NCI-H748 (cell line): ENCODE measurements at regions not wholly inside any gene's neighbourhood (a gene's known extent, or its start where the extent isn't known, plus 50 kb on each side); places are given as distances from the start of the nearest gene placed in this dataset.
"Not testable (repeated sequence)": the region's sequence is repeated elsewhere in the genome, so short reads cannot be mapped to it uniquely, and the experiment has no call there.

Experiments
- DNase-seq: peaks from one replicate; lab custom pipeline; 2025; ENCODE audit not compliant: unreplicated experiment; lab: John Stamatoyannopoulos, UW

GRCh38 chr12:92406404-92407070, 260.9 kb upstream of the BTG1 start:
- DNase-seq = not testable (repeated sequence)

DNA sequence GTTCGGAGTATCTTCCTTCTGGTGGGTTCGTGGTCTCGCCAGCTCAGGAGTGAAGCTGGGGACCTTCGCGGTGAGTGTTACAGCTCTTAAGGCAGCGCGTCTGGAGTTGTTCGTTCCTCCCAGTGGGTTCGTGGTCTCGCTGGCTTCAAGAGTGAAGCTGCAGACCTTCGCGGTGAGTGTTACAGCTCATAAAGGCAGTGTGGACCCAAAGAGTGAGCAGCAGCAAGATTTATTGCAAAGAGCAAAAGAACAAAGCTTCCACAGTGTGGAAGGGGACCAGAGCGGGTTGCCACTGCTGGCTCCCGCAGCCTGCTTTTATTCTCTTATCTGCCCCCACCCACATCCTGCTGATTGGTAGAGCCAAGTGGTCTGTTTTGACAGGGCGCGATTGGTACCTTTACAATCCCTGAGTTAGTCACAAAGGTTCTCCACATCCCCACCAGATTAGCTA, 260.2 kb upstream of the BTG1 start:
- not testable (repeated sequence) for DNase-seq

- DNase-seq = no peak
These were observed 259.3 kb upstream of the BTG1 start for GRCh38 chr12:92404921-92405320.

GRCh38 chr12:92404259-92404894, 258.7 kb upstream of the BTG1 start:
- no peak for DNase-seq

GRCh38 chr12:92403210-92404175, 257.8 kb upstream of the BTG1 start:
- DNase-seq = no peak

DNA sequence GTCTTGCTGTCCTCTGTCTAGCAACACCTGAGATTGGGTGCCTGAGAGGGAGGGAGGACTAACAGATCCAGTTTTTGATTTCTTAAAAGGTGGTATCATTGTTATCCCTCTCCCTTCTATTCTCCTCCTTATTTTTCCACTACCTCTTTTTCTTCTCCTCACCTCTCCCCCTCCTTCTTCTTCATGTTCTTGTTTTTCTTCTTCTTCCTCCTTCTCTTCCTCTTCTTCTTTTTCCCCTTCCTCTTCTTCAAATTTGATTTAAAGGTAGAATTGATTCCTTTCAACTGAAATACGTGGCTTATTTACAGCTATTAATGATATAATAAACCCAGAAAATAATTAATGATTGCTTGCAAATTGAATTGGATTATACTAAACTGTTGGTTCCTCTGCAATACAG, 256.8 kb upstream of the BTG1 start:
- no peak for DNase-seq

GRCh38 chr12:92400006-92400405, 254.4 kb upstream of the BTG1 start:
- no peak for DNase-seq

- no peak for DNase-seq
These were observed 253.1 kb upstream of the BTG1 start for GRCh38 chr12:92398565-92399309.

- DNase-seq = no peak
These were observed 251.1 kb upstream of the BTG1 start for GRCh38 chr12:92396647-92397252.

GRCh38 chr12:92395322-92395721, 249.7 kb upstream of the BTG1 start:
- no peak for DNase-seq

DNA sequence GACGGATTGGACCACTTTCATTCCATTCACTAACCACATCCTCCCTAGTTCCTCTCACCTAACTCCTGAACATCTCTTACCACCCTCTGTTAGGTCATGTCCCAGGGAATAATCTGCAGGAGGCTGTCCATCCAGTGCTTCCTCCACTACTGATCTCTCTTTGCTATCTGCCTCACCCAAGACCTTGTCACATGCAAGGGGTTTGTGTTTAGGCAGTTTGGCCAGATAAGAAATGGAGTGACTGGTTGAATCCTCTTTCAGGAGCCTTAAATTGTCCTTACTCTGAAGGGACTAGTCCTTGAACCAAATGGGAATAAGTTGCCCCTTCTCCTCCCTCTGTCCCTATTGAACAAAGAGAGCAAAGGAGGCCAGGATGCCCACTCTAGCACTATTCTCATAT, 249.2 kb upstream of the BTG1 start:
- DNase-seq = no peak

- no peak for DNase-seq
These were observed 247.9 kb upstream of the BTG1 start for GRCh38 chr12:92393504-92393903.

DNA sequence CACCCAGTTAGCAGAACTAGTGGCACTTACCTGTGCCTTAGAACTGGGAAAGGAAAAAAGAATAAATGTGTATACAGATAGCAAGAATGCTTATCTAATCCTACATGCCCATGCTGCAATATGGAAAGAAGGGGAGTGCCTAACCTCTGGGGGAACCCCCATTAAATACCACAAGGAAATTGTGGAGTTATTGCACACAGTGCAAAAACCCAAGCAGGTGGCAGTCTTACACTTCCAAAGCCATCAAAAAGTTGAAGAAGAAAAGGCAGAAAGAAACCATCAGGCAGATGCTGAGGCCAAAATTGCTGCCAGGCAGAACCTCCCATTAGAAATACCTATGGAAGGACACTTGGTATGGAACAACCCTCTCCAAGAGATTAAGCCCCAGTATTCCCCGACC, 246.1 kb upstream of the BTG1 start:
- DNase-seq = not testable (repeated sequence)

- no peak for DNase-seq
These were observed 243.8 kb upstream of the BTG1 start for GRCh38 chr12:92389466-92389865.

- no peak for DNase-seq
These were observed 239.7 kb upstream of the BTG1 start for GRCh38 chr12:92385296-92385695.

DNA sequence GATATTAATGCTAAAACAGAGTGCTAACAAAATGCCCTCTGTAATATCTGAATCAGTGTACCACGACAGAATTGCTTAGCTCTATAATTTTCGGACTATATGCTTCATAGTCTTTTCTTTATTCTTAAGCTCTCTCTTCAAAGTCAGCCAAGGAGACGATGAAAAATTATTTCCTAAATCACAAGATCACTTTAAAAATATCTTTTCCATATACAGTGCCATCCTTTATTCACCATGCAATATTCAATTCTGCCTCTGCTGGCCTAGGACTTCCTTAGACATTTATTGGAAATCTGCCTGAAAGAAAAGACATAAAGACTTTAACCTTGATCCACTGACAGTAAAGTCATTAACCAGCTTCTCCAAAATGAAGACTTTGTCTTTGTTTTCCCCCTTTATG, 238.9 kb upstream of the BTG1 start:
- DNase-seq = no peak

- DNase-seq = no peak
These were observed 236.8 kb upstream of the BTG1 start for GRCh38 chr12:92382383-92382878.

DNA sequence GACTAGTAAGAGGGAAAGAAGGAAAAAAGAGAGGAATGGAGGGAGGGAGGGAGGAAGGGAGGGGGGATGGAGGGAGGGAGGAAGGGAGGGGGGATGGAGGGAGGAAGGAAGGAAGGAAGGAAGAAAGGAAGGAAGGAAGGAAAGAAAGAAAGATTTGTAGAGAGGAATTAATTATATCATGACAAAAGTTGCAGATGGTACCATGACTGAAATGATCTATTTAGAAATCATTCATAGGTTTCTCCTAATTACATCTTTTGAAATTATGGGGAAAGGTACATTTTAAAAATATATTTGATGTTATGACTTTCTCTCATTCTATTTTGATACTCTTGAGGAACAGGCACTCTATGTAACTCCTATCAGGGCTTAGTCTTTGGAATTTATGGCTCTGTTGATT, 236.2 kb upstream of the BTG1 start:
- no peak for DNase-seq

- DNase-seq = no peak
These were observed 233.2 kb upstream of the BTG1 start for GRCh38 chr12:92378682-92379479.

GRCh38 chr12:92375504-92375903, 229.9 kb upstream of the BTG1 start:
- not testable (repeated sequence) for DNase-seq
